HG03139 (cell line): ENCODE measurements at regions not wholly inside any gene's neighbourhood (a gene's known extent, or its start where the extent isn't known, plus 50 kb on each side); places are given as distances from the start of the nearest gene placed in this dataset.
"Not testable (repeated sequence)": the region's sequence is repeated elsewhere in the genome, so short reads cannot be mapped to it uniquely, and the experiment has no call there.

Experiments
- ATAC-seq: cut with Tn5 transposase; IDR thresholded peaks from one replicate; pipeline ENCODE4 v1.9.1; 2021; ENCODE audit not compliant: unreplicated experiment

DNA sequence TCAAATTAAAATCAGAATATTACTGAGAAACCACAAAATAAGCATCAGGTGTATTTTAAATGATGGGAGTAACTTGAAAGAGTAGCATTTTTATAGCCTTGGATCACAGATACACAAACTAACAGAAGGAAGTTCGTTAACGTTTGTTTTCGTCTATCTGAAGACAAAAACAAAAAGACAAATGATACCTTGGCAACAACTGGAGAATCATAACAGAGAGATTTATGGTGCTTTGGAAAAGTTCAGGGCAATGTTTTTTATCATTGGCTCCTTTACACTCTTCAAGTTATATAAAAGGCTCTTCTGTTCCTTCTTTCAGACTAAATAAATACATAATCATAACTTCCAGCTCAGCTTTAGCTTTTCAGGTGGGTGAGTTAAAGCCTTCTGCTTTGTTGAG is 128.1 kb upstream of the VLDLR start:
- no peak for ATAC-seq

DNA sequence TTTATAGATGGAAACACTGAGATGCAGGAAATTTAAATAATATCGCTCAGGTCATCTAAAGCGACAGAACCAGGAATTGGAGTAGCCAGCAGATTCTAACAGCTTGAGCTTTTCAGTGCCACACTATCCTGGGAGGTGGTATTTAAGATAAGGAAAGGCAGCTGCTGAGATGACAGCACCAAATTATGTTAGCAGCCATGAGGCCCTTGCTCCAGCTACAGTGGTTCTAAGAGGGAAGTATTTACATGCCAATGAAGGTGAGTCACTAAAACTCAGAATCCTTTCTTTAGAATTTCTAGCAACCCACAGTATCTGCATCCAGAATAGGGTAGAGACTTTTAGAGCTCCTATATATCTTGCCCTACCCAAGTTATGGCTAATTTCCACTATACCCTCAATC is 127.0 kb upstream of the VLDLR start:
- no peak for ATAC-seq

DNA sequence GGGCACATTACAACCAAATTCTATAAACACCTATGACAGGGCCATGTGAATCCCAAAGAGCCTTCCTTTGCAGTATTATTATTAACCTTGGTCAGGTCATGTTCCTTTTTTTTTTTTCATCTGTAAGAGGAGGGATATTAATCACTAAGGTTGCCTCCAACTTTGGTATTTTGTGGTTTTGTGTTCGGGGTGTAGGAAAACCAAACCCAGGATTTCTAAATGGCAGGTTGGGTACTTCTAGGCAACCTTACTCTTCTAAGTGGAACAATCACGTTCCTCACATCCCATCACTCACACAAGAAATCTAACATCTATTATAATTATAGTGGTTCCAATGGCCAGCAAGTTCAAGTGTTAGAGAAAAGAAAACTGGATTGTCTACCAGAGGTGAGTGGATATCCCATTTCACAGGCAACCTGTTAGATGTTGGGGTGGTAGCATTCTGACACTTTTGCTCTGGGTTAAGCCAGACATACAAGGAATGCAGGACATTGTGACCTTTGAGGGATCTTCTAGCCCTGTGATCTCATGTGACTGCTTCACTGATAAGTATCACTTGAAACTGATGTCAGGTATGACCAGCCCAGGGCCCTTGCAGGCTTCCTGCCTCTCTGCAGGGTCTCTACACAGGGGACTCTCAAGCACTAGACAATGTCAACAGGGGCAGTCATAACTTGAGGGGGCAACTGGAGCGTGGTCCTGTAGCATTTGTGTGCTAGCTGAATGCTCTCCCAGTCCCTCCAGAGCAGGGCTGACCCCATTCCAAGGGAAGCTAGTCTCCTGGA is 126.2 kb upstream of the VLDLR start:
- ATAC-seq = no peak

DNA sequence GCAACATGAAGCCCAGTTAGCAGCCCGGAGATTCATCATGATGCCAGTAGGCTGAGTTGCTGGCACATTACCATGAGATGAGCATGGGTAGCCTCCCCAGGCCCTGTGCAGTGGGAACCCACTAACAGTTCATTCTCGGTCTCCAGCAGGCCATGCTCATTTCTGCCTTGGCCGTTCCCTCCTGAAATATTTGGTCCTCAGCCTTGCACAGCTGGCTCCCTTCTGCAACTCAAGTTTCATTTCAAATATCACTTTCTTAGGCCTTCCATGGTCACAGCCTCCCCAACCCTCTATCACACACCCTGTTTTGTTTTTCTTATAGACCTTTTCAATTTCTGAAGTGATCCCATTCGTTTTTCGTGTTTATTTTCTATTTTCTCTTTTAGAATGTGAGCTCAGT is 125.4 kb upstream of the VLDLR start:
- no peak for ATAC-seq

DNA sequence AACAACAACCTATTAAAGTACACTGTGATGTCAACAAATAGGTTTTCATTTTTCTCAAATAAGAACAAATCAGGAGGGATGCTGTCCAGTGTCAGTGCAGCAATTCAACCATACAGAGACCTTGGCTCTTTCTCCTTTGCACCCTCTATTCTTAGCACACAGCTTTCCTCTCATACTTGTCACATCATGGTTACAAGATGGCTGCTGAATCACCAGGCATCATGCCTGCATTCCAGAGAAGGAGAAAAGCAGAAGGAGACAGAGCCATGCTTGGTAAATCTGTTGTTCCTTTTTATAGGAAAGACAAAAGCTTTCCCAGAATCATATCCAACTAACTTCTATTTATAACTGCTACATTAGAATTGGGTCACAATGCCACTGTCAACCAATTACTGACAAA is 124.7 kb upstream of the VLDLR start:
- no peak for ATAC-seq

DNA sequence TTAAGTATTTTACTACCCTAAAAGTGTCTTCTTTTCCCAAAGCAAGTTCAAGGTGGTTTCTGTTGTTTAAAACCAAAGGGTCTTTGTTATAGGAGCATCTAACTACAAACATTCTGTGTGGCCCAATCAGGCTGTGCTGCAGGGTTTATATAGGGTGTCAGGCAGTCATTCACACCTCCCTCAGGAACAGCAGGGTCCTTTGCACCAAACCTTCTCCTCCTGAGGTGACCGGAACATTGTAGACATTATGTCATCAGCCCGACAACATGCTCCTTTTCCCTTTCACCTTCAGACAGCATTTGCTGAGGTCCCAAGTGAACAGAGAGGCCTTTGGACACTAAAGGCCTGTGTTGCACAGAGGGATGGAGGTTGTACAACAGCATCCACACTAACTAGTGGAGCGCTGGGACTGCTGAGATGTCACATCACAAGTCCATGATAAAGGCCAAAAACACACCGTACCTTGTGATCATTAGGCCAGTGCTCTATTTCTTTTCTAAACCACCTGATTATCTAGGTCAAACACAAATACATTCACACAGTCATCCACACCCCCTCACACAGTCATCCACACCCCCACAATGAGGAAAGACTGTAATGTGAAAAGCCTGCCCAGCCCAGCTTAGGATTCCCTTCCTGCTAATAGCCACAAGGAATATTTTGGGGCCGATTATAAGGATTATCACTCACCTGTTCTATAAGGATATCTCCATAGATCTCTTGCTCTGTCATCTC is 123.8 kb upstream of the VLDLR start:
- ATAC-seq = no peak

DNA sequence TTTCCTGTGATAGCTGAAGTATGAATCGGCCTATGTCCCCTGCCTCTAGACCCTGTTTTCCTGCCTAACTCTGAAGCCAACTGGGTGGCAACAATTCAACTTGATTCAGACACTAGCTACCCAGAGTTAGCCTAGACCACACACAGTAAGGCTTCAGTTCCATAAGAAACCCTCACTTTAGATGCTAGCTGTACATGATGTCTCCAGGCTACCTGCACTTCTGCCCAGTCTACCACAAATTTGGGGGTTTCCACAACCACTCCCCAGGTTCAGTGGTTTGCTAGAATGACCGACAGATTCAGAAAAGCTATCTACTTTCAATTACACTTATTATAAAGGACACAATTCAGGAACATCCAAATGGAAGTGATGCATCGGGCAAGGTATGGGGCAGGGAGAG is 119.4 kb upstream of the VLDLR start:
- no peak for ATAC-seq

DNA sequence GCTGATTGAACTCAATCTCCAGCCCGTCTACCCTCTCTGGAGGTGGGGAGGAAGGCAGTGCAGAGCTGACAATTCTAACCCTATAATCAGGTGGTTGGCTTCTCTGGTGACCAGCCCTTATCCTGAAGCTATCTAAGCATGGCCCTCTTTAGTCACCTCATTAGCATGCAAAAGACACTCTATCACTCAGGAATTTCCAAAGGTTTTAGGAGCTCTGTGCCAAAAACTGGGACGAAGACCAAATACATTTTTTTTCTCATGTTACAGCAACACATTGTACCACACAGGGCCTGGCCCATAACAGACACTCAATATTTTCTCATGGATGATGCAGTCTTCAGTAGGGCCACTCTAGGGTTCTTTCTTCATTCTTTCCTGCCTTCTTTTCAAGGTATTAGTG is 118.8 kb upstream of the VLDLR start:
- no peak for ATAC-seq

DNA sequence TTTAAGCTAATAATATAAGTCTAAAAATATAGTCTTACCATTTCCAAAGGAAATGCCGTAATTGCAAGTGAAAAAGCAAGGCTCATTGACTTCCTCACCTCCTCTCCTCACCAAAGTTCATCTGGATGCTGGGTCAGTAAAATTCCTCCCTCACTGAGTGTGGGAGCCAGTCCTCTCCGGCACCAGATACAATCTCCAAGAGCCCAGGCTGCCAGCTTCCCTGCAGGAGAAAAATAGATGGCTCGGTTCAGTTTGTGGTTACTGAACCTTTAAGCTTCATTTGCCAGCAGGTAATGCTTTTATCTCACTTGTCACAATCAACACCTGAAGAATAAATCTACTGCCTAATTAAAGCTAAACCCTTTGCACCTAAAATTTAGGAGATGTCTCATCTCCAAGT is 115.3 kb upstream of the VLDLR start:
- ATAC-seq = no peak

DNA sequence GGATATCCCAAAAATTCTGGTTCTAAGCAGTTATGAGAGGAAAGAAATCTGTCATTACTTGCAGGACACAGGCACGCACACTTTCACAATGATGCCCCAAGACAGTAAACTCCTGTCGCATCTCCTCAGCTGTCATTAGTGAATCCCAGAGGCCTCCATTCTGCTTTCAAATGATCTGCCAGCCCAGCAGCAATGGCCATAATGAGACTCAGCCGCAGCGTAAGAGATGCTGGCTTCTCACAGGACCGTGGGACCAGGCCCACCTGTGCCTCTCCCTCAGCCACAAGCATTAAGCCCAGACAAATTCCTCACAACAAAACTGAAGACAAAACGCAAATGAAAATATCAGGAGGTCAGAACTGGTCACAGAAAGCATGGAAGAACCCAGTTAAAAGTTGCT is 98.0 kb upstream of the VLDLR start:
- ATAC-seq = no peak

DNA sequence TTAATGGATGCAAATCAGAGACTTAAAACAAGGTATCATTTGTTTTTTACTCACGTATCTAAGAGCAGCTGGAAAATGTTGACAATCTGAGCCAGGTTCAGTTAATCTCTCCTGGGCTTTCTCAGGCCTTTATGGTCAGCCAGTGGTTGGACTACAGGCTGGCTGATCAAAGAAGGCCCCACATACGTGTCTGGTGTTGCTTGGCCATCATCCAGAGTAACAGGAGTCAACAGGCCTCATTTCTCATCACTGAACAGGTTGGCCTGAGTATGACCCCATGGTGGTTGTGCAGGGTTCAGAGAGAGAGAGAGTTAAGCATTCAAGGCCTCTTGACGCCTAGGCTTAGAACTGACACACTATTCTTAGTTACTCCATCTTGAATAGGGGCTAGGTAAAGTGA is 97.0 kb upstream of the VLDLR start:
- ATAC-seq = no peak

DNA sequence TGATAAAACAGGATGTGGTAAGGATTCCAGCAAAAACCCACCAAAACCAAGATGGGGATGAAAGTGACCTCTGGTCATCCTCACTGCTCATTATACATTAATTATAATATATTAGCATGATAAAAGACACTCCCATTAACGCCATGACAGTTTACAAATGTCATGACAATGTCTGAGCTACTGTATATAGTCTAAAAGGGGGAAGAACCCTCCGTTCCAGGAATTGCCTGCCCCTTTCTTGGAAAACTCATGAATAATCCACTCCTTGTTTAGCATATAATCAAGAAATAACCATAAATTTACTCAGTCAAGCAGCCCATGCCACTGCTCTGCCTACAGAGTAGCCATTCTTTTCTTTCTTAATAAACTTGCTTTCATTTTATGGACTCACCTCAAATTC is 96.4 kb upstream of the VLDLR start:
- no peak for ATAC-seq

DNA sequence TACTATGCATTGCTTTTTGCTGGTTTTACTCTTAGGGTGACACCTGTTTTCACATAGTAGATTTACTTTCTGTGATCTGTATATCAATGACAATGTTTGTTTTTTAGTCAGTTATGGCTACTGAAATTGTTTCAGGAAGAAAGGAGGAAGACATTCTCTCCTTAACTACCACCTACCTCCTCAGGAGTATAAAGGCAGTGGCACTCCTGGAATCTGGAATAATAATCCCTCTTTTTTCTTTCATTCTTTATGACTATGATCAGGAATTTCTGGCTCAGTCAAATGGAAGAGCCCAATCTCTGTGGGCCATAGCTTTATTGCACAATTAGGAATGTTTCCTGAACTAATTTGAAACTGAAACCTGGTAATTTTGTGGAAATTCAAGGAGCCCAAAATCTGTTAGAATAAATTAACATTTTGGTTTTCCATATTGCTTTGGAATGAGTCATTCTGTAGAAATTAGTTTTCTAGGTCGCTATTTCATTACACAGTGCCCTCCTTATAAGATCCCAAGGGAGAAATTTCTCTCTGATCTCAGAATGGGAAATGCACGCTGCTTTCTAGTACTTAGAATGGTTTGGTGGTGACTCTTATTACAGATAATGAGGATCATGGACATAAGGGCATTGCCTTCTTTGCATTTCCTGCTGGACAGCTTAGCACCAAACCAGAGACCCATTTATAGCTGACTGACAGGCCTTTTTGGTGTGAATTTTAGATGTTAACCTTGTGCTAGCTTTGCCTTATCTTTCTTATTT is 95.3 kb upstream of the VLDLR start:
- no peak for ATAC-seq

DNA sequence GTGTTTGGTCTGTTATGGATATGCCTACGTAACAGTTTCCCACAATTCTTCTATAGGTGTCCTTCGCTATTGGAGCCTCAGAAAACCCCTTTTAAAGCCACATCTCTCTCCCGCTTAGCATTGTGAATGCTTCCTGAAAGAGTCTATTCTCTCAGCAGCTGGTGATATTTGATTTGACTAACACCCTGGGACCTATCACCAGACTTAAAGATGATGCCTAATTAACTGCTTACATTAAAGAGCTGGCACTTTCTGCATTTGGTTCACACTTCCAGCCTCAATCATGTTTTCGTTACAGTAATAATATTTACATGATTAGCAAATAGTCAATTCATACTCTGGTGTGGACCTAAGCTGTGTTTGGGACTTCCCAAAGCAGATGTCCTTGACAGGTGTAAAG is 90.1 kb upstream of the VLDLR start:
- no peak for ATAC-seq

DNA sequence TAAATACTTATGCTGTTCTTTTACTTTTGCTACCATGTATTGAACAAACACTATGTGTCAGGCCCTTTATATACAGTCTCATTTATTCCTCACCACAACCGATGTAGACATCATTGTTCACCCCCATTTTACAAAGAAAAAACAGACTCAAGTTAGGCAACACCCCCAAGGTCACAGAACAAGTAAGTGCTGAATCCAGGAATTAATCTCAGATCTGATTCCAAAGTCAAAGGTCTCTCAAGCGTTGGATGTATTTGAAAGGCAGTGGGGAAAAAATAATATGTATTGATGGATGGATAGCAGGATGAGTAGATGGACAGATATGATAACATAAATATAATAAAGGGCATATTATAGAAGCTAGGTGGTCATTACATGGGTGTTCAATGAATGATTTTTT is 85.1 kb upstream of the VLDLR start:
- ATAC-seq = no peak

DNA sequence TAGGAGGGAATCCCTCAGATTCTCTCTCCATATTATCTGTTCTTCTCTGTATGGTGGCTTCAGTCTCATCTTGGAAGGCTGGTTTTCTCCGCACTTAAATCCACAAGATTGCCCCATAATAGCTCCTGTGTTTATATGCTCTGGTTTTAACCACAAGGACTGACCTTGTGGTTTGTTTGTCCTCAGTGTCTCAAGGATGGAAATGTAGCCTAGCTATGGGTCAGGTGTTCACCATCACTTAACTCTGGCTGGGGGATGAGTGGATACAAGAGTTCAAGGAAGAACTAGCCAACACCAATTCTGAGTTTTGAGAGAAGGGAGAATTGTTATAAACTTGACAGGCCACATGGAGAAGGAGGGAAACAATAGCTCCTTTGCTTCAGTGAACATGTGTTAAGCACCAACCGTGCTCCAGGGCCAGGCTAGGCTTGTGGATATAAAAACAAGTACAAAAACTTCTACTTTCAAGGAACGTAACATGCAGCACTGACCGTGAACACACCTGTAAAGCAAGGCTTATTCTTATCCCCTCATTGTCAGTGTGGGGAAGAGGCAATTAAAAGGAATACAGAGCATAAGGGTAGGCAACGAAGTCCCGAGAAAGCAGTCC is 75.6 kb upstream of the VLDLR start:
- no peak for ATAC-seq

DNA sequence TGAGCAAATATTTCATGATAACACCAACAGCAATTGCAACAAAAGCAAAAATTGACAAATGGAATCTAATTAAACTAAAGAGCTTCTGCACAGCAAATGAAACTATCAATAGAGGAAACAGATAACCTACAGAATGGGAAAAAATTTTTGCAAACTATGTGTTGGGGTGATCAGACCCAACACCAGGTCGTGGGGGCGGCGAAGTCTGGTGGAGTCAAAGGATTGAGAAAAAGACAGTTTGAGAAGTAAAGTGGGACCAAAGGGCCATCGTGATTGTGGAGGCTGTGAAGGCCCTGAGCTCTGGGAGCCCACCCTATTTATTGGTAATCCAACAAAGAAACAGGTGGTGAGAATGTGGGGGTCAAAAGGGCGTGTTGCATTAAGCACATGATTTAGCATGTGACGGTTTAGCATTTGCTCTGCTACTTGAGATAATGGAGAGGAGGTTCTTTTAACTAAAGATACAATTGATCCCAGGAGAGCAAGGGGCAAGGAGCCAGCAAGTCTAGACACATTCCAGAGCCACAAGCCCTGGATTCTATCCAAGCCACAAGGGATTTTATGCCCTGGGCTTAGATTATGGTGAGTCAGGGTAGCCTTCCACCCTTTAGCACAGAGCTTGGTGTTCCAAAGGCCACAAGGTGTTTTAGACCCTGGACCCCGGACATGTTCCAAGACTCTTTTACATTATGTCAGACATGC is 65.5 kb upstream of the VLDLR start:
- not testable (repeated sequence) for ATAC-seq

DNA sequence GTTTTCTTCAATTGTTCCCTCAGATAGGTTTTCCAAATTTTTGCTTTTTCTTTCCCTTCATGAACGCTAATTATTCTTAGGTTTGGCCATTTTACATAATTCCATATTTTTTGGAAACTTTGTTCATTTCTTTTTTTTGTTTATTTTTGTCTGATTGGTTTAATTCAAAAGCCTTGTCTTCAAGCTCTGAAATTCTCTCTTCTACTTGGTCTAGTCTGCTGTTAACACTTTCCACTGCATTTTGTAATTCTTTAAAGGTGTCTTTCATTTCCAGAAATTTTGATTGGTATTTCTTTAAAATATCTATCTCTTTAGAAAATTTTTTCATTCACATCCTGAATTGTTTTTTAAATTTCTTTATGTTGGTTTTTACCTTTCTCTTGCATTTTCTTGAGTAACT is 63.9 kb upstream of the VLDLR start:
- no peak for ATAC-seq

DNA sequence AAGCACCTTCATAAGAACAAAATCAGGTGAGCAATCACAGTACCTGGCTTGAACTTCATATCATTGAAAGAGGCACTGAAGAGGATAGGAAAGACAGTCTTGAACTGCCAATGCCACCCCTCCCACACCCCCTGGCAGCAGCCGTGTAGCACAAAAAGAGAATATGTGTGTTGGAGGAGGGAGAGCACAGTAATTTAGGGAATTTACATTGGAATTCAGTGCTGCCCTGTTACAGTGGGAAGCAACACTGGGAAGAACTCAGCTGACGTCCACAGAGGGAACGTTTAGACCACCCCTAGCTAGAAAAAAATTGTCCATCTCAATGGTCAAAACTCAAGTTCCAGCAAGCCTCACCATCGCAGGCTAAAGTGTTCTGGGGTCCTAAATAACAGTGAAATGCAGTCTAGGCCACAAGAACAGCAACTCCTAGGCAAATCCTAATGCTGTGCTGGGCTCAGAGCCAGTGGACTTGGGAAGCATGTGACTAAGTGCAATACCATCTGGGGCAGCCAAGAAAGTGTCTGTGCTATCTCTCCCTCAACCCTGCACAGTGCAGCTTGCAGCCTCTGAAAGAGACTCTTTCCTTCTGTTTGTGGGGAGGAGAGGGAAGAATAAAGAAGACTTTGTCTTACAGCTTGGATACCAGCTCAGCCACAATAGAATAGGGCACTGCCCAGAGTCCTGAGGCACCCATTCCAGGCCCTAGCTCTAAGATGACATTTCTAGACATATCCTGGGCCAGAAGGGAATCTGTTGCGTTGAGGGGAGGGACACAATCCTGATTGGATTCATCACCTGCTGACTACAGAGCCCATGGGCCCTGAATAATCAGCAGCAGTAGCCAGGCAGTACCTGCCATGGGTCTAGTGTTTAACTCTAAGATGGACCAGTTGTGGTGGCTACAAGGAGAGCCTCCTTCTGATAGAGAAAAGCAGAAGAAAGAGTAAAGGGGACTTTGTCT is 62.1 kb upstream of the VLDLR start:
- ATAC-seq = no peak

DNA sequence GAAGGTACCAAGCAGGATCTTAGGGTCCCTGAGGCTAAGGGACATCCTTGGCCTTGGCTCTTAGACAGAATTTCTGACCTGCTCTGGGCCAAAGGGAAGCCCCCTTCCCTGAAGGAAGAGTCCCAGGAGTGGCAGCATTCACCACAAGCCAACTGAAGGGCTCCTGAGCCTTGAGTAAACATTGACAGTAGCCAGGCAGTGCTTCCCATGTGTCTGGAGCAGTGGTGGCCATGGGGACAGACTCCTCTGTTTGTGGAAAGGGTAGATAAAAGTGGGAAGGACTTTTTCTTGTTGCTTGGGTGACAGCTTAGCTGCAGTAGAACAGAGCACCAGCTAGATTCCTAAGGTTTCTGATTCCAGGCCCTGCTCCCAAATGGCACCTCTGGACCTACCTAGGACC is 61.4 kb upstream of the VLDLR start:
- ATAC-seq = no peak
